Endodermal cell (in vitro differentiated cells): ENCODE measurements at regions not wholly inside any gene's neighbourhood (a gene's known extent, or its start where the extent isn't known, plus 50 kb on each side); places are given as distances from the start of the nearest gene placed in this dataset.
"Not testable (repeated sequence)": the region's sequence is repeated elsewhere in the genome, so short reads cannot be mapped to it uniquely, and the experiment has no call there.

Experiments
- DNase-seq: peaks from one replicate; pipeline ENCODE4 v3.0.0-alpha.2; 2017
- H3K27ac ChIP-seq: 2 replicates; pipeline ENCODE4 v1.5.1; 2013; ENCODE audit warnings: mild to moderate bottlenecking, low read depth, low read length, moderate library complexity
- H3K27me3 ChIP-seq: 2 replicates; pipeline ENCODE4 v1.6.1; 2013; ENCODE audit warnings: mild to moderate bottlenecking, low read length, moderate library complexity; ENCODE audit not compliant: insufficient read depth, control insufficient read depth, poor library complexity, severe bottlenecking
- H3K36me3 ChIP-seq: 2 replicates; pipeline ENCODE4 v1.7.0; 2013; ENCODE audit warnings: mild to moderate bottlenecking, low read length, moderate library complexity; ENCODE audit not compliant: control insufficient read depth, insufficient read depth
- H3K4me1 ChIP-seq: one replicate; pipeline ENCODE4 v1.7.0; 2013; ENCODE audit warnings: low read length; ENCODE audit not compliant: control insufficient read depth, insufficient read depth
- H3K4me3 ChIP-seq: 2 replicates; pipeline ENCODE4 v1.5.1; 2013; ENCODE audit warnings: mild to moderate bottlenecking, low read length, moderate library complexity
- H3K9ac ChIP-seq: 2 replicates; pipeline ENCODE4 v1.6.1; 2013; ENCODE audit warnings: mild to moderate bottlenecking, low read length, moderate library complexity; ENCODE audit not compliant: poor library complexity, severe bottlenecking; ENCODE audit errors: extremely low read depth
- H3K9me3 ChIP-seq: 2 replicates; pipeline ENCODE4 v1.6.1; 2013; ENCODE audit warnings: mild to moderate bottlenecking, low read length, moderate library complexity; ENCODE audit not compliant: control insufficient read depth
- H3K27ac Mint-ChIP-seq: 2 replicates; pipeline ENCODE4 v1.8.0; 2020; ENCODE audit warnings: mixed read lengths
- H3K27me3 Mint-ChIP-seq: 2 replicates; pipeline ENCODE4 v1.8.0; 2021; ENCODE audit warnings: mild to moderate bottlenecking, mixed read lengths; ENCODE audit not compliant: insufficient read depth
- H3K36me3 Mint-ChIP-seq: 2 replicates; pipeline ENCODE4 v1.8.0; 2020; ENCODE audit warnings: low read depth, mixed read lengths
- H3K4me1 Mint-ChIP-seq: 2 replicates; pipeline ENCODE4 v1.8.0; 2020; ENCODE audit warnings: mixed read lengths
- H3K4me3 Mint-ChIP-seq: 2 replicates; pipeline ENCODE4 v1.8.0; 2020; ENCODE audit warnings: mild to moderate bottlenecking, moderate library complexity, mixed read lengths
- H3K9me3 Mint-ChIP-seq: 2 replicates; pipeline ENCODE4 v1.8.0; 2020; ENCODE audit warnings: mild to moderate bottlenecking, mixed read lengths
- WGBS, 2 experiments: methylation state at CpG; one replicate each; pipeline versions ENCODE4 v1.1.5 to v1.1.7; 2013; ENCODE audit warnings: missing lambda C conversion rate in 2 of 2, mixed read lengths in 1 of 2; ENCODE audit not compliant: insufficient coverage in 1 of 2, insufficient read length in 1 of 2; 5-methylcytosine and 5-hydroxymethylcytosine counted together
- TF ChIP-seq, protein P1 (sequence below): fragments of 200-600 bp; sonication (generic); conservative IDR thresholded peaks from 2 replicates; pipeline ENCODE4 v1.5.0; 2021; ENCODE audit warnings: antibody characterized with exemption, mild to moderate bottlenecking

DNA sequence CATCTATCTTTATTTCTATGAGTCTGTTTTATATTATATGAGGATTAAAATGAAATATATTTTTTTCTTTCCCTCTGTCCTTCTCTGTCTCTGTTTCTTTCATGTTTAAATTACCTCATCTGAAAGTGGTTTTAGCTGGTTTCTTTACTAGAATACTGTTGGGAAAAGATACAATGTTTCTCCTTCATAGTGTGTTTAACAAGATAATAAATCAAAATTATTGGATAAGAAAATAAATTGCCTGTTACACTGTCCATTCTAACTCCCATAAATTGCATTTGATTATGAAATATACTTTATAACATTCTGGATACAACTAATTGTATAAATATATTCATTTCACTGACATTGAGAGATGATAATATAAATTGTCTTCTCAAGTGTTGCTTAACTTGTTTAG lies 1168.0 kb downstream of the PLA2G4A start:
- no peak overlapping the region for H3K4me3 Mint-ChIP-seq
- no peaks in the 10 kb centered on the region for H3K36me3 Mint-ChIP-seq
- no peaks in the 10 kb centered on the region for H3K4me1 ChIP-seq
- no peak overlapping the region for H3K9ac ChIP-seq
- no peaks in the 10 kb centered on the region for H3K27me3 ChIP-seq
- no peak overlapping the region for H3K27ac Mint-ChIP-seq
- DNase-seq, result no peak
- H3K27ac ChIP-seq, result no peak overlapping the region
- peaks cover 13% of the 10 kb centered on the region for H3K27me3 Mint-ChIP-seq
- no peaks in the 10 kb centered on the region for H3K9me3 Mint-ChIP-seq
- H3K9me3 ChIP-seq, result no peaks in the 10 kb centered on the region
- no peaks in the 10 kb centered on the region for H3K36me3 ChIP-seq
- TF ChIP-seq, protein P1, sequence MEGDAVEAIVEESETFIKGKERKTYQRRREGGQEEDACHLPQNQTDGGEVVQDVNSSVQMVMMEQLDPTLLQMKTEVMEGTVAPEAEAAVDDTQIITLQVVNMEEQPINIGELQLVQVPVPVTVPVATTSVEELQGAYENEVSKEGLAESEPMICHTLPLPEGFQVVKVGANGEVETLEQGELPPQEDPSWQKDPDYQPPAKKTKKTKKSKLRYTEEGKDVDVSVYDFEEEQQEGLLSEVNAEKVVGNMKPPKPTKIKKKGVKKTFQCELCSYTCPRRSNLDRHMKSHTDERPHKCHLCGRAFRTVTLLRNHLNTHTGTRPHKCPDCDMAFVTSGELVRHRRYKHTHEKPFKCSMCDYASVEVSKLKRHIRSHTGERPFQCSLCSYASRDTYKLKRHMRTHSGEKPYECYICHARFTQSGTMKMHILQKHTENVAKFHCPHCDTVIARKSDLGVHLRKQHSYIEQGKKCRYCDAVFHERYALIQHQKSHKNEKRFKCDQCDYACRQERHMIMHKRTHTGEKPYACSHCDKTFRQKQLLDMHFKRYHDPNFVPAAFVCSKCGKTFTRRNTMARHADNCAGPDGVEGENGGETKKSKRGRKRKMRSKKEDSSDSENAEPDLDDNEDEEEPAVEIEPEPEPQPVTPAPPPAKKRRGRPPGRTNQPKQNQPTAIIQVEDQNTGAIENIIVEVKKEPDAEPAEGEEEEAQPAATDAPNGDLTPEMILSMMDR, result no peak
- H3K4me1 Mint-ChIP-seq, result peaks cover 11% of the 10 kb centered on the region
- H3K4me3 ChIP-seq, result no peak overlapping the region

GRCh38 chr1:187999973-188000372 lies 1171.2 kb downstream of the PLA2G4A start:
- no peak overlapping the region for H3K4me3 Mint-ChIP-seq
- peaks cover 1% of the 10 kb centered on the region for H3K36me3 Mint-ChIP-seq
- Histone ChIP-seq H3K36me3 (no peaks in the 10 kb centered on the region), H3K27ac (no peak overlapping the region), H3K9ac (no peak overlapping the region), H3K9me3 (no peaks in the 10 kb centered on the region), H3K27me3 (no peaks in the 10 kb centered on the region), H3K4me3 (no peak overlapping the region), H3K4me1 (no peaks in the 10 kb centered on the region)
- no peak for DNase-seq
- TF ChIP-seq, protein P1, result peak; percentile 58
- no peak overlapping the region for H3K27ac Mint-ChIP-seq
- H3K4me1 Mint-ChIP-seq, result no peaks in the 10 kb centered on the region
- H3K9me3 Mint-ChIP-seq, result peaks cover 4% of the 10 kb centered on the region
- peaks cover 10% of the 10 kb centered on the region for H3K27me3 Mint-ChIP-seq

- 92% methylated on average over 1 of the region's 1 CpG; no CpG with 5 or more reads in 1 of the 2 experiments for WGBS, 2 experiments
- H3K27me3 Mint-ChIP-seq, H3K4me3 Mint-ChIP-seq, H3K4me1 Mint-ChIP-seq, H3K27me3 ChIP-seq, H3K27ac Mint-ChIP-seq, H3K27ac ChIP-seq, H3K36me3 Mint-ChIP-seq, H3K36me3 ChIP-seq, H3K4me3 ChIP-seq, H3K9me3 ChIP-seq, H3K9me3 Mint-ChIP-seq, H3K4me1 ChIP-seq, H3K9ac ChIP-seq, DNase-seq: not testable (repeated sequence)
Observed at GRCh38 chr1:188003687-188004086, 1174.9 kb downstream of the PLA2G4A start.

DNA sequence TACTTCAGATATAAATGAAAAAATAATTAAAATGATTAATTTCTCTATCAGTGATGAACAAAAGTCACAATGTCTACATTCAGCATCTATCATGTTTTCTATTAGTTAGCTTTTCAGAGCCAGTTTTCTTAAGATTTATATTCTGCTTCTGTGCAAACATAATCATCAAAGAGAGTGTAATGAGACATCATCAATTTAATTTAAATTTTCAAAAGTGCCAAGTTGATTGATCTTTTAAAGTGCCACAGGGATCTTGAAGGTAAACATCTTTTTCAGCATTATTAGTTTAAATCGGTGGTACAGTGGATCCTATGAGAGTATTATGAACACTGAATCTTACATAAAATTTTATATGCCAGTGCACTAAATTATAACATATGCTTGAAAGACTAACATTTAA lies 1176.1 kb downstream of the PLA2G4A start:
- no peaks in the 10 kb centered on the region for H3K27me3 ChIP-seq
- H3K4me1 ChIP-seq, result no peaks in the 10 kb centered on the region
- H3K27me3 Mint-ChIP-seq, result no peaks in the 10 kb centered on the region
- no peaks in the 10 kb centered on the region for H3K4me1 Mint-ChIP-seq
- no peak overlapping the region for H3K4me3 ChIP-seq
- peaks cover 1% of the 10 kb centered on the region for H3K36me3 Mint-ChIP-seq
- no peak overlapping the region for H3K27ac ChIP-seq
- no peak overlapping the region for H3K27ac Mint-ChIP-seq
- 88% methylated on average over 1 of the region's 1 CpG; no CpG with 5 or more reads in 1 of the 2 experiments for WGBS, 2 experiments
- H3K9me3 Mint-ChIP-seq, result peaks cover 4% of the 10 kb centered on the region
- TF ChIP-seq, protein P1, result no peak
- no peak overlapping the region for H3K4me3 Mint-ChIP-seq
- no peaks in the 10 kb centered on the region for H3K9me3 ChIP-seq
- no peak for DNase-seq
- no peak overlapping the region for H3K9ac ChIP-seq
- no peaks in the 10 kb centered on the region for H3K36me3 ChIP-seq
